Cardiac fibroblast (primary cell): ENCODE measurements at regions not wholly inside any gene's neighbourhood (a gene's known extent, or its start where the extent isn't known, plus 50 kb on each side); places are given as distances from the start of the nearest gene placed in this dataset.
A peak's percentile ranks its signal among the peaks of the same experiment; 100 is the strongest.

ENCODE experiments used
- DNase-seq, 2 donors: peaks; one replicate each; pipeline versions ENCODE4 v3.0.0 to v3.0.0-alpha.2; 2010; ENCODE audit warnings: low read depth in 2 of 2
- H3K4me3 ChIP-seq, 2 donors: replicated peaks in 1 of 2; 1 replicate in 1 of 2; 2 replicates in 1 of 2; pipeline ENCODE4 v1.5.1; 2011; ENCODE audit warnings: low read depth in 2 of 2, low read length in 2 of 2, mild to moderate bottlenecking in 2 of 2, moderate library complexity in 1 of 2
- TF ChIP-seq, protein P1 (sequence below): IDR thresholded peaks from one replicate; pipeline ENCODE4 v1.5.1; 2011; ENCODE audit warnings: low read depth, mild to moderate bottlenecking, low read length, inconsistent platforms

- DNase-seq, result no peak
- H3K4me3 ChIP-seq, result no peak overlapping the region
- TF ChIP-seq, protein P1, sequence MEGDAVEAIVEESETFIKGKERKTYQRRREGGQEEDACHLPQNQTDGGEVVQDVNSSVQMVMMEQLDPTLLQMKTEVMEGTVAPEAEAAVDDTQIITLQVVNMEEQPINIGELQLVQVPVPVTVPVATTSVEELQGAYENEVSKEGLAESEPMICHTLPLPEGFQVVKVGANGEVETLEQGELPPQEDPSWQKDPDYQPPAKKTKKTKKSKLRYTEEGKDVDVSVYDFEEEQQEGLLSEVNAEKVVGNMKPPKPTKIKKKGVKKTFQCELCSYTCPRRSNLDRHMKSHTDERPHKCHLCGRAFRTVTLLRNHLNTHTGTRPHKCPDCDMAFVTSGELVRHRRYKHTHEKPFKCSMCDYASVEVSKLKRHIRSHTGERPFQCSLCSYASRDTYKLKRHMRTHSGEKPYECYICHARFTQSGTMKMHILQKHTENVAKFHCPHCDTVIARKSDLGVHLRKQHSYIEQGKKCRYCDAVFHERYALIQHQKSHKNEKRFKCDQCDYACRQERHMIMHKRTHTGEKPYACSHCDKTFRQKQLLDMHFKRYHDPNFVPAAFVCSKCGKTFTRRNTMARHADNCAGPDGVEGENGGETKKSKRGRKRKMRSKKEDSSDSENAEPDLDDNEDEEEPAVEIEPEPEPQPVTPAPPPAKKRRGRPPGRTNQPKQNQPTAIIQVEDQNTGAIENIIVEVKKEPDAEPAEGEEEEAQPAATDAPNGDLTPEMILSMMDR, result no peak
Measured at GRCh38 chr9:13589034-13589737, 309.7 kb upstream of the MPDZ start.

GRCh38 chr9:13588151-13589033 lies 308.9 kb upstream of the MPDZ start:
- peak in 1 of 2 donors; percentile 31 for DNase-seq
- no peak overlapping the region for H3K4me3 ChIP-seq
- TF ChIP-seq, protein P1, result no peak

DNA sequence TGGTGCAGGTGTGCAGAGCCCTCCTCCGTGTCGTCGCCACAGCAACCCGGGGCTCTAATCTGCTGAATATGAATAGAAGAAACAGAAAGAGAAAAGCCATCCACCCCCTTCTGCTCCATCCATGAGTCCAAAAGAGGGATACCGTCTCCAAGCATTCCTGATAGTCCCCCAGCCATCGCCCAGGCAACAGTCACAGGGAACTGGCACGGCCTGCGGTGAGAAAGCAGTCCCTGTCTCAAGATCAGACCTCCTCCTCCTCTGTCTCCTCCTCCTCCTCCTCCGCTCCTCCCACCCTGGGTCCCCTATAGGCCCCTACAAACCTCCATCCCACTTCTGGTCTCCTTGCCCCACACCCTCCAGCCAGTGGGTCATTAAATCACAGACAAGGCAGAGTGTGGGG lies 308.1 kb upstream of the MPDZ start:
- no peak overlapping the region for H3K4me3 ChIP-seq
- TF ChIP-seq, protein P1, result no peak
- no peak for DNase-seq

DNA sequence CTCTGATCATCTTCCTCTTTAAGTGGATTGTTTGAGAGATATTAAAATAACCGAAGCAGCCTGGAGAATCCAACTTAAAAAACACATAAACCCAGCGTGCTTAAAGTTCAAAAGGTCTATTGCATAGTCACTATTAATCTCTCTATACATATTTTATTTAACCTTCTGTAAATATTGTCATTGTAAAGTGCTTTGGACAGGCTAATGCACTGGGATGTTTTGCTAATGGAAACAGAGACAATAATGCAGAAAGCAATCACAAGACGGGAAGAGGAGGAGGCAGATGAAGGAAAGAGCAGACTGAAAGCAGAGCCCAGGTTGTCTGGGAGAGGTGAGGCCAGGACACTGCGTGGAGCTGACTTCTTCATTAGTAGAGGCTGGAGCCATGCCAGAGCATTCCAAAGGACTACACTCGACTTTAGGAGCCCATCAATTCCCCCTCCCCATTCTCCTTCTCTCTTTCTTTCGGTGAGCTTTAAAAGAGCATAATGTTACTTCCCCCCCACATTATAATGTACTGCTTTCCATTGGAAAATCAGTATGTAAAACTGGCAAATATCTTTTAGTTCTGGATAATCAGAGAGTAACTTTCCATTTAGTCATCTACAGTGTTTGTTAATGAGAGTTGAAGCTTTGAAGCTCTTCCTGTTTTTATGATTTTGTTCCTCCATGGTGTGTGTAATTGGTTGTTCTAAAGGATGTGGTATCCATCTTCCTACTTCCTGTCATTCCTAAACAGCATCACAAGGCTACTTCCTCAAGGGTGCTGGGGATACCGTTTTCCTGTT lies 307.3 kb upstream of the MPDZ start:
- H3K4me3 ChIP-seq, result no peak overlapping the region
- DNase-seq, result no peak
- TF ChIP-seq, protein P1, result no peak

DNA sequence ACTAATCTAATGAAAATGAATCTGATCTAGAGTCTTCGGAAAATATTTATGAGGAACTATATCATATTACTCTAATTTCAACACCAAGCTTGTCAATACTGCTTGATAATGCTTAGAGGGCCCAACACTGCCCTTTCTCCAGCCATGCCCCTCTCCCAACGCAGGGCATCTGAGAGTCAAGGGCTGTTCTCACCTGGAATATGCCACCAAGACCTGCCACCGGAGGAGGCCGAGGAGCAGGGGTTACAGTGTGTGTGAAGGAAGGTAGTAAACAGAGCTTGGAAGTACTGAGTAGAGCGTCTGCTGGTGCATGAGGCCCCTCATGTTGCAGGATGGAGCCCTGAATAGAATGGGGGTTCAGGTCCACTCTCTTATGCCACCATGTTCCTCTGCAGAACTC lies 301.3 kb upstream of the MPDZ start:
- no peak overlapping the region for H3K4me3 ChIP-seq
- DNase-seq, result no peak
- TF ChIP-seq, protein P1, result no peak

- no peak overlapping the region for H3K4me3 ChIP-seq
- DNase-seq, result no peak
- TF ChIP-seq, protein P1, result no peak
Measured at GRCh38 chr9:13580131-13580530, 300.6 kb upstream of the MPDZ start.
